ENCODE measurements at regions not wholly inside any gene's neighbourhood (a gene's known extent, or its start where the extent isn't known, plus 50 kb on each side); places are given as distances from the start of the nearest gene placed in this dataset.

- TF ChIP-seq, protein P1, sequence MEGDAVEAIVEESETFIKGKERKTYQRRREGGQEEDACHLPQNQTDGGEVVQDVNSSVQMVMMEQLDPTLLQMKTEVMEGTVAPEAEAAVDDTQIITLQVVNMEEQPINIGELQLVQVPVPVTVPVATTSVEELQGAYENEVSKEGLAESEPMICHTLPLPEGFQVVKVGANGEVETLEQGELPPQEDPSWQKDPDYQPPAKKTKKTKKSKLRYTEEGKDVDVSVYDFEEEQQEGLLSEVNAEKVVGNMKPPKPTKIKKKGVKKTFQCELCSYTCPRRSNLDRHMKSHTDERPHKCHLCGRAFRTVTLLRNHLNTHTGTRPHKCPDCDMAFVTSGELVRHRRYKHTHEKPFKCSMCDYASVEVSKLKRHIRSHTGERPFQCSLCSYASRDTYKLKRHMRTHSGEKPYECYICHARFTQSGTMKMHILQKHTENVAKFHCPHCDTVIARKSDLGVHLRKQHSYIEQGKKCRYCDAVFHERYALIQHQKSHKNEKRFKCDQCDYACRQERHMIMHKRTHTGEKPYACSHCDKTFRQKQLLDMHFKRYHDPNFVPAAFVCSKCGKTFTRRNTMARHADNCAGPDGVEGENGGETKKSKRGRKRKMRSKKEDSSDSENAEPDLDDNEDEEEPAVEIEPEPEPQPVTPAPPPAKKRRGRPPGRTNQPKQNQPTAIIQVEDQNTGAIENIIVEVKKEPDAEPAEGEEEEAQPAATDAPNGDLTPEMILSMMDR (IDR thresholded peaks at IDR 0.05; ENCODE audit: low read depth, low read length) = no peak
- no peak for TF ChIP-seq EZH2phosphoT487 (IDR thresholded peaks at IDR 0.05; ENCODE audit: low read depth)
These were observed 87.0 kb downstream of the NSMCE3 start for GRCh38 chr15:29182590-29182989.
